ENCODE measurements at regions not wholly inside any gene's neighbourhood (a gene's known extent, or its start where the extent isn't known, plus 50 kb on each side); places are given as distances from the start of the nearest gene placed in this dataset.

DNA sequence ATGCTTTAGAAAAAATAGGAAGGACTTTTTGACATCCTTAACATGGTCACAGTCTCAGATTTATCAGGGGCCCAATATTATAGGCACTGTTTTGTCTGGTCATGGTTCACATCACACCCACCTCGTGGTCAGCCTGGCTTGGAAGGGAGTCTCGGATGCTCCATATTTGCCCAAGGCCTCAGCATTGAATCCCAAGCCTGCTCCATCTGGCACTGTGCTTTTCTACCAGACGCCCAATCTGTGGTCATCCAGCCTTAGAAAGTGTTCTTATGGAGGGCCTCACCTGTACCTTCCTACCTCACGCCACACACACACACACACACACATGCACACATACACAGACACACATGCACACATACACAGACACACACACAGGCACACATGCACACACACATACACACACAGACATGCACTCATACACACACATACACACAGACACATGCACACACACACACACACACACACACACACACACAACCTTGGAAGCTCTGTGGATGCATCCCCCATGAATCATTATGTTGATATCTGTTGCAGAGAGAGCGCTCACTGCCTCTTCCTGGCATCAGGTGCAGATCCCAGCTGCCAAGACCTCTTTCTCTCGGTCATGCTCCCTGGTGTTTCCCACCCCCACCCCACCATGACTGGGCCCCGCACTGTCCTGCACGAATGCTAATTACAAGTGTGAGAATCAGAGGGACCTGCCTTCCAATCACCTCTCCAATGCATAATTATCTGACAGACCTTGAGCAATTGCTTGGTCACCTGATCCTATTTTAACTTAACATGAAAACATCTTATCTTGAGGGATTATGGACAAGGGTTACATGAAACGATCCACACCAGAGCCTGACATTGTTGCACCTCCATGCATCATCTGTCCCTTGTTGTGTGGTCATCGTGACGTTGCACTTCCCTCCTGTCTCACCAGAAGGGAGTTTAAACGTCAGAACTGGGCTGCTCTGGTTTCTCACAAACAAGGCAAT is 122.7 kb upstream of the TMEM72 start:
- no peak for DNase-seq

DNA sequence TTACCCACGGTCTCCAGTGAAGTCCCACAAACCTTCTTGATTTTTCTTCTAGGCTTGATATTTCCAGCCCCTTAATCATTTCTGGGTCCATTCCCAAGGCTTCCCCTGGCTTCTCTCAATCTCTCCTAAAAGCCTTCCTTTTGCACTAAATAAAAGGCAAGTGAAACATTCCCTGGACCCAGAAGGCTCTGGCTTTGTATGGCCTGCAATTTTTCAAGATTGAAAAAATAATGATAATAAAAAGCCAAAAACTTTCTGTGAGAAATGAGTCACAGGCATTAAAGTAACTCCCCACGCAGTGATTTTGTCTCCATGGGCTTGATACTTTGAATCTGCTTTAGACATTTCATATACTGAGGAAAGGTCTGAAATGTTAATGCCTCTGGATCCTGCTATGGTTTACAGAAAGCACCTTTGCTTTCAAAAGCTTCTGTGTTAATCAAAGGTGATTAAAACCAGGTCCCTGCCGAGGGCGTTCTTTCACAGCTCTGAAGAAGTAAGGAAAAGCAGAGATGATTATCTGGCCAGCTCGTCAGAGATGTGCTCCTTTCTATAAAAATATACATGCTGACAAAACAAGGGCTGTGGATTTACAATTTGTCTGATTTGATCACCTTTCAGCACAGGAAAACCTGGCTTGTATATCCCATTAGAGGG is 118.9 kb upstream of the TMEM72 start:
- no peak for DNase-seq

DNA sequence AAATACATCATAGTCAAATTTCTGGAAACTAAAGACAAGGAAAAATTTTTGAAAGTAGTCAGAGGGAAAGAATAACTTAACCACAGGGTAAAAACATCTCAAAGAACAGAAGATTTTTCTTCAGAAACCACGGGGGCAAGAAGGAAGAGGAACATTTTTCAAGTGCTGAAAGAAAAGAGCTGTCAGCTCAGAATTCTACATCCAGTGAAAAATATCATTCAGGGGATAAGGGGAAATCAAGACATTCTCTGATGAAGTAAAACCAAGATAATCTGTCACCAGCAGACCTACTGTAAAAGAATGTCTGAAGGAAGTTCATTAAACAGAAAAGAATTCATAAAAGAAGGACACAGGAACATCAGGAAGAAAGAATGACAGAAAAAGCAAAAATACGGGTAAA is 111.2 kb upstream of the TMEM72 start:
- DNase-seq: no peak

DNA sequence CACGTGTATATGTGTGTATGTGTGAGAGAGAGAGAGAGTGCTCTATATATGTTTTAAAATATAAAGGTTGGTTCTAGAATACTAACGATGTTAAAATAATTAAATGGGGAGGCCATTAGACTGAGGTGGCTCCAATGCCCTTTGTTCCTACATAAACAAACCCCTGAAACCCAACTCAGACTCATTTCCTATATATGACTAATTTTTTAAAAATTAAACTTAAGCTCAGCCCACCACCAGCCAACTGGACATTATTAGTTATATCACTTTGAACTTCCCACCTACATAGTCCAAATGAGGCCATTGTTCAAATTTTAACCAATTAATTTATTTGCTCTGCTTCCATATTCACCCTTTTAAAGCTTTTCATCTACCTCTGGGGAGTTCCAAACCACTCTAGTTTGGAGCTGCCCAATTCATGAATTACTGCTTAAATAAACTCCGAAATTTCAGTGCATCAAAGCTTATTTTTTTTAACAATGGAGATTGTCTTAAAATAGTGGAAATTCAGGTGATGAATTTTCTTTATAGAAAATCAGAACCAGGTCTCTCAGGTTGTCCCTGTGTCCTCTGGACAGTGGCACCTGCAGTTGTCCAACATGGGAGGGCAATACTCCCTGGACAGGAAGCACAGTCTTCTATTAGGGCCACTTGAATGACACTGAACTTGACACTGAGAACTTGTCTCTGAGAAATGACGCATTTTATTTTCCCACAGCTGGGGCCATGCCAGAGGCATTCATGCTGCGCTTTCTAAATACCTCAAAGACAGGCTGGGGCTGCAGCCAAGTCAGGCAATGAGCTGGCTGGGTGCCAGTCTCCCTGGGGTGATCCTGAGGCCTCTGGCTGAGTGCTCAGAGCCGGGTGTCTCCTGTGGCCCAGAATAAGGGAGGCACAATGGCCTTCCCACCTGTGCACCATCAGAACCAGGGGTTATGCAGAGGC is 109.5 kb upstream of the TMEM72 start:
- DNase-seq: no peak

DNA sequence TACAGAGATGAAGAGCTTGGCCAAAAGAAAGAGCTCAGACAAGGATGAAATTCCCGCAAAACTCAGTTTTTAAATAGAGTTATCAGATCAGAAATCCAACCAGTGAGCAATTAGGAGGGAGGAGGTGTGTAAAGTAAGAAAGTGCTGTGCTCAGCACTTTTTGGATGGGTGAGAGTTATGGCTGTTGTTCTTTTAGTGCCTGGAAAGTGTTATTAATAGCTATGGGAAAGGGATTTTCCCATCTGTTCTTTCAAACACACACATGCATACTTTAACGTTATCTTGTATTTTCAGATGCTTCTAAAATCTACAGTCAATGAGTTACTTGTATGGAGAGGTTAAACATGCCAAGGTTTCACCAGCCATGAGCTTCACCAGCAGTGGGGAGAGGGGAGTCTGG is 107.3 kb upstream of the TMEM72 start:
- DNase-seq: no peak

DNA sequence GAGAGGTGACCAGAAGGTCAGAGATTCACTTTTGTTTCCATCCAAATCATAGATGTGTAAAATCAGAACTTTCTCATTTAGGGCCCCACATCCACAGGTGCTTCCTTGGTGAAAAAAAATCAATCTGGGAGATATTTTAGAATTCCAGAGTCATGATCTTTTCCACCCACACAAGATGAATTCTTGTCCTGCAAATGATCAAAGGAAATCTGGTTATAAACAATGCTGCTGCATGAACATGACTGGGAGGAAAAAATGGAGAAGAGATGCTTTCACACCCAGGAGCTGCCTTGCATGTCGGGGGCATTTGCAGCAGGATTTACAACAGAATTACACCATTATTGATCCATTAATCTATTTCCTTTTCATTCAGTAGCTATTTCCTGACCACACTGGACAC is 106.5 kb upstream of the TMEM72 start:
- DNase-seq: no peak

DNA sequence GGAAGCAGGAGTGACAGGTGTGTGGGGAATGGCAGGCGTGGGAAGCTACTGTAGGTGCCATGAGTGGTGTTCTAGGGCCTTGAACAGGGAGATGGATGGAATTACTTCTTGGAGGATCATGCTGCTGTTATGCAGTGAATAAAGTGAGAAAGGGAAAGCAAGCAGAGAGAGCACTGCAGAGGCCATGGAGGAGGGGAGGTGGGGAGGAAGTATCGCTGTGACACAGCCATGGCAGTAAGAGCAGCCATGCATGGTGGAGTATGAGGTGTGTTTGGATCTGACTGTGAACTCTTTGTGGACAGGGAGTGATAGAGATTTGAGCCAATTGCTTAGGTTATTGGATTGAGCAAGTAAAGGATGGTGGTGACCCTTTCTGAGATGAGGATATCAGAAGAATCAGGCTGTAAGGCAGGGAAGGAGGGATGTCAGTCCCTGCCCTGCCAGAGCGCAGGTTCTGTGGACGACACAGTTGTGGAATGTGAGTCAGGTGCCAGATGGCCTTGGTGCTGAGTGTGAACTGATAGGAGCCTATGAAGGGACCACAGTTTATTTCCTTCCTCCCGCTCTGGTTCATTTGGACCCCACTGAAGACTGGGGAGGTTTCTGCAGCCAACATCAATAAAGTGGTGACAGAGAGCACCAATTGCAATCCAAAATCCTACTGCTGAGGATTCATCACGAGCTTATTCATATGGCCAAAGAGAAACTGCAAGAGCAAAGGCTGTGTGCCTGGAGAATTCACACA is 105.5 kb upstream of the TMEM72 start:
- DNase-seq: no peak

DNA sequence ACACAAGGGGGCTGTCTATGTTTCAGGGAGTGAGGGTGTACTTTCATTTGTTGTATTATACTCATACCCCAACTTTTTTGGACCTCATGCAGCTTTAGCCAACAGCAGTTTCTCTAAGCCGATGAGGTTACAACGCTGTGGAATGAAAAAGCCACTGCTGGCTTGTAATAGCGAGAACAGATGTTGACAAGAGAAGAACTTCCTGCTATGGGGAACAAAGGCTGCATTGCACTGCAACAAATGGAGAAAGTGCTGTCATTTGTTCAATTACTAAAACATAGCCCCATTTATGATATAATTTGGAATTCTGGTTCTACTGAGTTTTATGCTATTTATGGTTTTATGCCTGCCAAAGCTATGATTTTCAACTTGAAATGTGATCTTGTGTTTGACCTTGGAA is 104.2 kb upstream of the TMEM72 start:
- no peak for DNase-seq

DNA sequence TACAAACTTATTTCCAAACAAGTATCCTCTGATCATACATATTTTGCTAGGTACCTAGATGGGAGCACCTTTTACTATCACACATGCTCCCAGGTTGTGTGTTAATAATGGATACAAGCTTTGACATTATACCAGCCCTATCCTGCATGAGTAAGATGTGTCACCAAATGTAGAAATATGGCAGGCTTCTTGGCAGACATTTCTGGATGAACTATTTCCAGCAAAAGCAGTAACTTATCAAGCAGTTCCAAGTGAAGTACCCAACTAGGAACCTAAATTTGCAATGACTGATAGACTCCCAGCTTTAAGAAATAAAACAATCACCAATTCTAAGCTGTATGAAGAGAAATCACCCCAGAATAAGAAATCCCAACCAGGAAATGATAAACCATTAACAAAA is 103.7 kb upstream of the TMEM72 start:
- DNase-seq: no peak

DNA sequence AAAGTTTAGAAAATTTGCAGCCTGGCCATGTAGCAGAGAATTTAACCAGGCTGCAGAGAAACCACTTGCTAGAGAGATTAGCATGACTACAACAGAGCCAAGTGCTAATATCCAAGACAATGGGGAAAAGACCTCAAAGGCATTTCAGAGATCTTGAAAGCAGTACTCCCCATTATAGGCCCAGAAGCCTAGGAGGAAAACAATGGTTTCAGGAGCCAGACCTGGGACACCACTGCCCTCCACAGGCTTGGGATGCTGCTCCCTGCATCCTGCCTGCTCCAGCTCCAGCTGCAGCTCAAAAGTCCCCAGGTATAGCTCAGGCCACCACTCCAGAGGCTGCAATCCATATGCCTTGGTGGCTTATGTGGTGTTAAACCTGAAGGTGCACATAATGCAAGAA is 101.5 kb upstream of the TMEM72 start:
- DNase-seq: no peak

DNA sequence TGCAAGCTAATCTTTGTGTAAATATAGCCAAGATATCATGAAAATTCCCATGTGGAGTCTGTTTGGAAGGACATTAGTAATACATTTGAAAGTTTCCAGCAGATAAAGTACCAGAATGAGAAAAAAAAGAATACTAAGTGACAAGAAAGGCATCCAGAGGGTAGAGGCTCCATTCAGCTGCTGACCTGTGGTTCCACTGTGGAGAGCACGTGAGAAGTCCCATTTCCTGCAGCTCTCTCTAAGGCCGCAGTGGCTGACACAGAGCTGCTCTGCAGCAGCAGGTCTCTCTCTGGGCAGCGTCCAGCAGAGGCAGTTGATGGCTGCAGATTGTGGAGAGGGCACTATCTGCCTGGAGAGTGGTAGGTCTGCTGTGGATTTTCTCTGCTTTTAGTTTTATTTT is 100.1 kb upstream of the TMEM72 start:
- DNase-seq: no peak

DNA sequence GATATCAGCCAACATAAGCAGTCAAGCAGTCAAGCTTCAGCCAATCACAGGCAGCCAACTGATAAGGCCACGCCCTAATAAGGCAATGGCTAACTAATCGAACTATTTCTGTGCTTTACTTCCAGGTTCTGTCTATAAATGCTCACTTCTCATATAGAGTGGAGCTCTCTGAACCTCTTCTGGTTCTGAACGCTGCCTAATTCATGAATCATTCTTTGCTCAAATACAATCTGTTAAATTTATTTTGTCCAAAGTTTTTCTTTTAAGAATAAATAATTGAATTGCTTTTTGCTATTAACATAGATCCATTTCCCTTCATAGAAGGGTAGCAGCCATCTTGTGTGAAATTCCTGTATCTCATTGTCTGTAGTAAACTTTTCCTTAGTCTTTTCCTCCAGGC is 97.9 kb upstream of the TMEM72 start:
- no peak for DNase-seq

DNA sequence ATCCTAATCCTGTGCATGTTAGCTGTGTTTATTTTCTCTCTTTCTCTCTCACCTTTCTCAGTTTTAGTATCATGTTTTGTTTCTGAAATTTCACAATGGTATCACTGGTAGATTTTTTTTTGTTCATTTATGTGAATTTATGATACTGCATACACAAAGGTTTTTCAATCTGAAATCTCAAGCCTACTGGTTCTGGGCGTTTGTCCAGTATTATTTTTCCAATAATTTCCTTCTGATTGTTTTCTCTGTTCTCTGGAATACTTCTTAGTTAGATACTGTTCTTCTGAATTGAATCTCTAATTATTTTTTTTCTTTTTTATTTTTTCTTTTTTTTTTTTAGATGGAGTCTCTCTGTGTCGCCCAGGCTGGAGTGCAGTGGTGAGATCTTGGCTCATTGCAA is 96.2 kb upstream of the TMEM72 start:
- DNase-seq: no peak

DNA sequence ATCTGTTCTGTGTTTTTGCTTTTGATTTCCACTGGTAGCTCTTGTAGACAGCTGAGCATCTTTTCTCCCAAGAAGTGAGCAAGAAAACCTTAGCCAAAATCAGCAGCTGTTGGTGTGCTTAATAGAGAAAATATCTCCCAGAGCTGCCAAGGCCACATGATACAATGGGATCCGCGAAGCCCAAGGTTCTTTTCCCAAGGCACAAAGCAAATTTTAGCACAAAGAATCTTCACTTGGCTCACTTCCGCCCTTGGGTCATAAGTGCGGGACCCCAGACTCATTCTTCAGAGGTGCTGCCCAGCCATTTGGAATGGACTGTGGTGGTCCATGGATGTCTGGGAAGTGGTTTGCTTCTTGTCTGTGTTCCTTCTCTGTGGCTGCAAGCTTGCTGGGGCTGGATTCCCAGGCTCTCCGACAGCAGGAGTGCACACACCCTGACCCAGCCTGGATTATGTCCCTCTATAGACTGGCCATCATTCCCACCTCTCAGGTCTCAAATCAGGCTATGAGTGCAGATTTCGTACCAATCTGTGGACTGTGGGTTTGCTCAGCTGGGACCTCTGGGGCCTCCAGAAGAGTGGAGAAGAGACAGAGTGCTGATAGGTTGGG is 93.0 kb upstream of the TMEM72 start:
- no peak for DNase-seq

DNA sequence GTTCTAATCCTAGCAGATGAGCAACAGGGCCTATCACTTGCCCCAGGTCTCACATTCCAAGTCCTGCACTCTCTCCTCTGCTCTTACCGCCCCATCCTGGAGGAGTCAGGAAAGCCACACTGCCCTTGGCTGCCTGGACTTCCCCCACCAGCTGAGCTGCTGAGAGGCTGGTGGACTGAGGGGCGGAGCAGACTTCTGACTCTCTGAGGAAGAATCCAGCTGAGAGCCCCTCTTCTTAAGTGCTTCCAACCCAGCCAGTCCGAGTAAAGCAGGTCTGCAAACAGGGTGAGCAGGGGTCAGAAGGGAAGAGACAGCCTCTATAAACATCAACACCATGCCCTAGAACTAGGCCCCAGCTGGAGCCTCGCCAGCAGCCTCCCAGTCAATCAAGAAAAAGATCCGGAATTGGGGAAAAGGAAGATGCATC is 92.4 kb upstream of the TMEM72 start:
- DNase-seq: no peak

DNA sequence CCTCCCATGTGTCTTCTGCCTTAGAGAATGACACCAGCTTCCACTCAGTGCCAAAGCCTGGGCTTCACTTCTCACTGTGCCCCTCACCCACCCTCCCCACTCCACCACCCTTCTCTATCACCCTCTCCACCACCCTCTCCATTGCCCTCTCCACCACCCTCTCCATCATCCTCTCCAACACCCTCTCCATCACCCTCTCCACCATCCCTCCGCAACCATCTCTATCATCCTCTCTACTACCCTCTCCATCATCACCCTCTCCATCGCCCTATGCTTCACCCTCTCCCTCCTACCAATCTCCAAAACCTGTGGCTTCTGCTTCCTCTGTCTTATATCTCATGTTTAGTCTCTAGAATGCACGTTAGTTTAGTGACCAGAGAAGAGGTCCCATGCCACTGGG is 91.0 kb upstream of the TMEM72 start:
- DNase-seq: no peak

DNA sequence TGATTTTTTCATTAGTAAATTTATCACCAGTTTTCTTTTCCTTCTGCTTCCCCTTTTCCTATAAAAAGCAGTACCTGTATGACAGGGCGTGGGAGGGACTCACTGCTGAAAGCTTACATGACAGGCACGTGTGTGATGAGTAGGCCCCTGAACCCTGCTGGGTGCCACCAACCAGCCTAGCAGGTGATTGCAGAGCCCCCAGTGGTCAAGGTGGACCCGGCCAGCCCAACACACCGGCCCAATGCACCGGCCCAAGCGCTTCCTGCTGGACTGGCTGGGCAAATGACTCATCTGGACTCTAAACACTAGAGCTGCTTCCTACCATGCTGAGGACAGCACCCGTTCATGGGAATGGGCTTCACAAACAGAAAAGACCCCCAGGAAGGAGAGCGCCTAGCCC is 89.8 kb upstream of the TMEM72 start:
- no peak for DNase-seq

DNA sequence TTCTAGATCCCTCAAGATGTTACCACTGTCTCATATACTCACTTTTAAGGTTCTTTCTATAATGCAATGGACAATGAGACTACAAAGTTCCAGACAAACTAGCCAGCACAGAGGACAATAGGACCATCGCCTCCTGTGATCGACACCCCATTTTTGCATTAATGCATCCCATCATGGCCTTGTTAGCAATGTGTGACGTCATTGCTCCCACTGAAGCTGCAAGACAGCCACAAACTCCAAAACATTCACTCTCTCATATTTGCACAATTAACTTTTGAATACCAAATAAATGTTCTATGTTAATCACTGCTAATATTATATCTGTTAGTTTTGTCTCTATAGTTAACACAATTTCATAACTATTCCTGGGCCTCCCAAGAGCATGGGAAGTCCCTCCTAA is 88.8 kb upstream of the TMEM72 start:
- DNase-seq: no peak

DNA sequence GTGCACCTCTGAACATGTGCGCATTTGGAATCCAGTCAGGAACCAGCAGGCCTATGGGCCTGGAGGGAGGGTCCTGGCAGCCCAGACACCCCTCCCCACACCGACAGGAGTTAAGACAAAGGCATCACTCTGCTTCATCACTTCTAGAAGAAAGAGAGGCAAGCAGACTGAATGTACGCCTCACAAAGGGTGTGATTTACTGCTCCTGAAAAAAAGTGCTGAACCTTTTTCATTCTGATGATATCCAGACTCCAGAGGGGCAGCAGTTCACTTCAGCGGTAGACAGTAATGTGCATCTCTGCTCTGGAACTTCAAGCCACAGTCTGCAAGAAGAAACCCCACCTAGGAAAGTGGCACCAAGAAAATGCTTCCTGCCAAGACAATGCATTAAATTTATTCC is 88.2 kb upstream of the TMEM72 start:
- DNase-seq: no peak

DNA sequence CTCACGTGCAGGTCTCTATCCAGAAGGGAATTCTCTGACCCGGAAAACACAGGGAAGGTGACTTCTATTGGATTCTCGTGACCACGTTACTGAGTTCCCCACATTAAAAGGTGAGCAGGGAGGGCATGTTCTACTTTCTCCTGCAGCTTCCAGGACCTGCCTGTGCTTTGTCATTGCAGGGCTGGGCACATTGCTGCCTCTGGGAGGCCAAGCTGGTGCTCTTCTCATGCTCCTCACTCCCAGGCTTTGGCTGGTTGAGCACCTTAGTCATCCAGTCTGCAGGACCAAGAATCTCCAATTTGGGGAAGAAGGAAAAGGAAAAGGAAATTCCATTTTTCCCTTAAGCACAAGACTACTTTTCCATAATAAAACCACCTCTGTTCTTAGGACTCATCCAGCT is 86.5 kb upstream of the TMEM72 start:
- DNase-seq: no peak

DNA sequence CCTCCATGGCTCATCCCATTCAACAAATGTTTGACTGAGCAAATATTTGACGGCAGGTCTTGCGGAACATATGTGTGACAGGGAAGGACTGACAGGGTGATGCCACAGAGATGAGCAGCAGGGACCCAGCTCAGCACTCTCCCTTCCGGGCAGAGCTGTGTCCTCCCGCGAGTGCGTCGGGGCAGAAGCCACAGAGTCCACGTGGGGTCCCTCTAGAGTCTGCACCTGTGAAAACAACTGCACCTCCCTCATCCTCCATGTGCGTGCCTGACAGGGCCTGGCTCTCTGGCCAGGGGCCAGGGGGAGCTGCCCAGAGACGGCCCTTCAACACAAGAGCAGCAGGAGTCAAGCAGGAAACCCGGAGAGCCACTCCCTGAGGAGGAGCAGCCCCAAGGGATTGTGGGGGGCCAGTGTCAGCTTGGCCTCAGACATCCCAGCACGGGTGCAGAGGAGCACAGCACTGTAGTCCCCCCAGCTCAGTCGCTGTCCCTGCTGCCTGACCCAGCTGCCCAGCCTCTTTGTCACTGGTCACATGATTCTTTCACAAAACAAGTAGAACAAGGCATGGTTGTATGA is 83.6 kb upstream of the TMEM72 start:
- DNase-seq: no peak

Measured in NCI-H524 treated with DMSO at 0.1 percent for 48 hours (cell line).